HG02885 (cell line): ENCODE measurements at regions not wholly inside any gene's neighbourhood (a gene's known extent, or its start where the extent isn't known, plus 50 kb on each side); places are given as distances from the start of the nearest gene placed in this dataset.

Source experiments
- ATAC-seq: cut with Tn5 transposase; IDR thresholded peaks from one replicate; pipeline ENCODE4 v1.9.1; 2021; ENCODE audit warnings: mild to moderate bottlenecking; ENCODE audit not compliant: unreplicated experiment, poor library complexity

- no peak for ATAC-seq
Observed at GRCh38 chr2:207233731-207234130, 68.0 kb upstream of the KLF7 start.

- no peak for ATAC-seq
Observed at GRCh38 chr2:207235621-207236020, 69.9 kb upstream of the KLF7 start.

- no peak for ATAC-seq
Observed at GRCh38 chr2:207236156-207236935, 70.6 kb upstream of the KLF7 start.

- no peak for ATAC-seq
Observed at GRCh38 chr2:207238831-207239701, 73.3 kb upstream of the KLF7 start.

GRCh38 chr2:207239754-207240494, 74.2 kb upstream of the KLF7 start:
- ATAC-seq: no peak

GRCh38 chr2:207240649-207241048, 74.9 kb upstream of the KLF7 start:
- ATAC-seq: no peak

- no peak for ATAC-seq
Observed at GRCh38 chr2:207241198-207241597, 75.5 kb upstream of the KLF7 start.

GRCh38 chr2:207243601-207244000, 77.9 kb upstream of the KLF7 start:
- ATAC-seq: no peak

GRCh38 chr2:207244971-207245925, 79.5 kb upstream of the KLF7 start:
- no peak for ATAC-seq

- no peak for ATAC-seq
Observed at GRCh38 chr2:207248702-207249377, 83.1 kb upstream of the KLF7 start.

GRCh38 chr2:207251022-207251421, 85.3 kb upstream of the KLF7 start:
- no peak for ATAC-seq

- no peak for ATAC-seq
Observed at GRCh38 chr2:207251573-207252192, 85.9 kb upstream of the KLF7 start.

- ATAC-seq: no peak
Observed at GRCh38 chr2:207252416-207252815, 86.7 kb upstream of the KLF7 start.

- no peak for ATAC-seq
Observed at GRCh38 chr2:207252979-207253645, 87.4 kb upstream of the KLF7 start.

- no peak for ATAC-seq
Observed at GRCh38 chr2:207253666-207254345, 88.1 kb upstream of the KLF7 start.

- ATAC-seq: no peak
Observed at GRCh38 chr2:207254591-207255464, 89.1 kb upstream of the KLF7 start.
